T-helper 1 cell (primary cell): ENCODE measurements at regions not wholly inside any gene's neighbourhood (a gene's known extent, or its start where the extent isn't known, plus 50 kb on each side); places are given as distances from the start of the nearest gene placed in this dataset.

Source experiments
- DNase-seq, 5 donors: peaks; one replicate each; pipeline ENCODE4 v3.0.0-alpha.2; 2012 to 2020

- no peak for DNase-seq
Measured at GRCh38 chr6:101312652-101313051, 80.9 kb upstream of the GRIK2 start.

DNA sequence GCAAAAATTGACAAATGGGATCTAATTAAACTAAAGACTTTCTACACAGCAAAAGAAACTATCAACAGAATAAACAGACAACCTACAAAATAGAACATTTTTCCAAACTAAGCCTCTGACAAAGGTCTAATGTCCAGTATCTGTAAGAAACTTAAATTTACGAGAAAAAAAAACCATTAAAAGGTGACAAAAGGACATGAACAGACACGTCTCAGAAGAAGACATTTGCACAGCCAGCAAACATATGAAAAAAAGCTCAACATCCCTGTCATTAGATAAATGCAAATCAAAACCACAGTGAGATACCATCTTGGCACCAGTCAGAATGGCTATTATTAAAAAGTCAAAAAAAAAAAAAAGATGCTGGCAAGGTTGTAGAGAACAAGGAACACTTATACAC is 70.6 kb upstream of the GRIK2 start:
- no peak for DNase-seq

DNA sequence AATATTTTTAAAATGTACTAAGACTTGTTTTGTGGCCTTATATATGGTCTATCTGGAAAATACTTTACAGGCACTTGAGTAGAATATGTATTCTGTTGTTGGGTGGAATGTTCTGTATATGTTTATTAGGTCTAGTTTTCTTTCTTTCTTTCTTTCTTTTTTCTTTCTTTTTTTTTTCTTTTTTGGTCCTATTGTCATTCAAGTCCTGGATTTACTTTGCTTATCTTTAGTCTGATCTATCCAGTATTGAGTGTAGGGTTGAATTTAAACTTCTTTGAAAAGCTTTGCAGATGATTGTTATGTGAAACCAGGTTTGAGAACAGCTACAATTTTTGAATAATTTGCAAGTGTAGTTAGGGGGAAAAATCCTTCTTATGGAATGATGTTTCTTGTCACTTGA is 67.1 kb upstream of the GRIK2 start:
- DNase-seq: no peak

GRCh38 chr6:101341926-101342325 is 51.6 kb upstream of the GRIK2 start:
- DNase-seq: no peak
